Caco-2 (cell line): ENCODE measurements at regions not wholly inside any gene's neighbourhood (a gene's known extent, or its start where the extent isn't known, plus 50 kb on each side); places are given as distances from the start of the nearest gene placed in this dataset.

Experiments
- BruUV-seq: library from RNA; stranded (reverse); fragments of 400-500 nt; replicated peaks from 2 replicates; lab custom pipeline; 2021; lab: Mats Ljungman, UMichigan
- CTCF ChIA-PET: fragments of 300-600 bp; sonication (Branson Sonifier 250); formaldehyde crosslinking; loops from one replicate; lab custom pipeline; 2022; ENCODE audit warnings: antibody characterized with exemption; lab: Charles Lee
- POLR2A ChIA-PET: fragments of 300-600 bp; sonication (Branson Sonifier 250); formaldehyde crosslinking; loops from one replicate; lab custom pipeline; 2022; ENCODE audit warnings: antibody characterized with exemption; lab: Charles Lee
- DNase-seq, 2 experiments: peaks; one replicate each; pipeline versions ENCODE4 v3.0.0 to v3.0.0-alpha.2; 2020 to 2022
- H3K27me3 ChIP-seq: replicated peaks from 2 replicates; pipeline ENCODE4 v1.6.0; 2011; ENCODE audit warnings: low read length; ENCODE audit not compliant: control insufficient read depth, insufficient read depth
- H3K36me3 ChIP-seq: 2 replicates; pipeline ENCODE4 v1.5.1; 2011; ENCODE audit warnings: low read length; ENCODE audit not compliant: control insufficient read depth, insufficient read depth
- H3K4me1 ChIP-seq: fragments of 250-450 bp; sonication (Bioruptor Pico); 2 replicates; pipeline ENCODE4 v1.5.1; 2020; ENCODE audit warnings: mild to moderate bottlenecking
- H3K4me3 ChIP-seq: 2 replicates; pipeline ENCODE4 v1.5.1; 2011; ENCODE audit warnings: low read depth, mild to moderate bottlenecking, control low read depth, low read length
- H3K9me3 ChIP-seq: fragments of 250-450 bp; sonication (Bioruptor Pico); 2 replicates; pipeline ENCODE4 v1.5.1; 2020; ENCODE audit warnings: mild to moderate bottlenecking, moderate library complexity
- H3K27ac Mint-ChIP-seq: one replicate; pipeline ENCODE4 v1.8.0; 2022; ENCODE audit warnings: mixed read lengths; ENCODE audit not compliant: unreplicated experiment
- H3K27me3 Mint-ChIP-seq: one replicate; pipeline ENCODE4 v1.8.0; 2022; ENCODE audit warnings: mixed read lengths; ENCODE audit not compliant: insufficient read depth, unreplicated experiment
- H3K36me3 Mint-ChIP-seq: one replicate; pipeline ENCODE4 v1.8.0; 2022; ENCODE audit warnings: mild to moderate bottlenecking, mixed read lengths; ENCODE audit not compliant: insufficient read depth, unreplicated experiment
- H3K4me1 Mint-ChIP-seq: one replicate; pipeline ENCODE4 v1.8.0; 2022; ENCODE audit warnings: low read depth, mixed read lengths; ENCODE audit not compliant: unreplicated experiment
- H3K4me3 Mint-ChIP-seq: one replicate; pipeline ENCODE4 v1.8.0; 2022; ENCODE audit warnings: mild to moderate bottlenecking, moderate library complexity, mixed read lengths; ENCODE audit not compliant: unreplicated experiment
- H3K9me3 Mint-ChIP-seq: one replicate; pipeline ENCODE4 v1.8.0; 2022; ENCODE audit warnings: mixed read lengths; ENCODE audit not compliant: unreplicated experiment
- CTCF ChIP-seq, 2 experiments: fragments of 200-600 bp in 1 of 2; IDR thresholded peaks; 1 replicate in 1 of 2; 2 replicates in 1 of 2; pipeline versions ENCODE4 v1.5.1 to v1.8.0; 2011 to 2022; ENCODE audit warnings: antibody characterized with exemption in 1 of 2, control low read depth in 1 of 2, inconsistent platforms in 1 of 2, low read depth in 1 of 2, low read length in 1 of 2, mild to moderate bottlenecking in 1 of 2, moderate library complexity in 1 of 2; ENCODE audit not compliant: insufficient read depth in 1 of 2, severe bottlenecking in 1 of 2, unreplicated experiment in 1 of 2
- intact Hi-C: fragments of 100-400 bp; cut with micrococcal nuclease; formaldehyde crosslinking; loops from one replicate; pipeline ENCODE4 v1.10.0; 2022; ENCODE audit not compliant: unreplicated experiment

- peaks cover 27% of the 10 kb centered on the region for H3K9me3 Mint-ChIP-seq
- no peaks in the 10 kb centered on the region for H3K27me3 ChIP-seq
- H3K4me1 ChIP-seq, result peaks cover 39% of the 10 kb centered on the region
- BruUV-seq, result TSS peak; percentile 99
- CTCF ChIA-PET, result interaction anchor here (0.6 to 1.3 kb wide), 2 partner anchors 31 to 825 kb away, joined by 3 to 4 read pairs; no protein-coding TSS in a partner anchor
- no peak for DNase-seq
- no peak for TF ChIP-seq CTCF (IDR thresholded peaks at IDR 0.05; ENCODE audit: insufficient read depth in 1 of 2, low read depth in 1 of 2, low read length in 1 of 2, severe bottlenecking in 1 of 2, unreplicated experiment in 1 of 2)
- H3K27ac Mint-ChIP-seq, result peak overlapping the region; percentile 87
- no peak overlapping the region for H3K4me3 ChIP-seq
- H3K4me3 Mint-ChIP-seq, result no peak overlapping the region
- intact Hi-C loops, result no loop called here
- no peaks in the 10 kb centered on the region for H3K36me3 ChIP-seq
- H3K36me3 Mint-ChIP-seq, result peaks cover 7% of the 10 kb centered on the region
- POLR2A ChIA-PET, result interaction anchor here (0.9 to 1.1 kb wide), 2 partner anchors 83 to 202 kb away, joined by 3 read pairs; partner anchors contain the start of gene EIF2S2
- H3K4me1 Mint-ChIP-seq, result peaks cover 41% of the 10 kb centered on the region
- no peaks in the 10 kb centered on the region for H3K27me3 Mint-ChIP-seq
- peaks cover 12% of the 10 kb centered on the region for H3K9me3 ChIP-seq
Measured at GRCh38 chr20:33910056-33910455, 83.7 kb upstream of the RALY start.

GRCh38 chr20:33910529-33911327 lies 83.0 kb upstream of the RALY start:
- no peaks in the 10 kb centered on the region for H3K36me3 ChIP-seq
- DNase-seq, result no peak
- no peaks in the 10 kb centered on the region for H3K27me3 ChIP-seq
- CTCF ChIA-PET, result interaction anchor here (0.6 to 1.3 kb wide), 3 partner anchors 32 to 1355 kb away, joined by 3 to 8 read pairs (median 4); no protein-coding TSS in a partner anchor
- no peak for TF ChIP-seq CTCF (IDR thresholded peaks at IDR 0.05; ENCODE audit: insufficient read depth in 1 of 2, low read depth in 1 of 2, low read length in 1 of 2, severe bottlenecking in 1 of 2, unreplicated experiment in 1 of 2)
- Mint-ChIP-seq H3K36me3 (peaks cover 7% of the 10 kb centered on the region), H3K9me3 (peaks cover 27% of the 10 kb centered on the region), H3K27me3 (no peaks in the 10 kb centered on the region), H3K4me3 (no peak overlapping the region), H3K27ac (peak overlapping the region; percentile 39), H3K4me1 (peaks cover 41% of the 10 kb centered on the region)
- peaks cover 12% of the 10 kb centered on the region for H3K9me3 ChIP-seq
- no peak overlapping the region for H3K4me3 ChIP-seq
- intact Hi-C loops, result no loop called here
- POLR2A ChIA-PET, result interaction anchor here (0.6 to 0.9 kb wide), 2 partner anchors 27 to 201 kb away, joined by 3 to 4 read pairs; partner anchors contain the start of gene EIF2S2
- no TSS peak for BruUV-seq
- peaks cover 39% of the 10 kb centered on the region for H3K4me1 ChIP-seq

- no peak for DNase-seq
- Histone ChIP-seq H3K9me3 (no peaks in the 10 kb centered on the region), H3K4me1 (peaks cover 16% of the 10 kb centered on the region), H3K27me3 (no peaks in the 10 kb centered on the region), H3K4me3 (no peak overlapping the region), H3K36me3 (no peaks in the 10 kb centered on the region)
- H3K36me3 Mint-ChIP-seq, result no peaks in the 10 kb centered on the region
- TF ChIP-seq CTCF (IDR thresholded peaks at IDR 0.05; ENCODE audit: insufficient read depth in 1 of 2, low read depth in 1 of 2, low read length in 1 of 2, severe bottlenecking in 1 of 2, unreplicated experiment in 1 of 2), result no peak
- H3K27me3 Mint-ChIP-seq, result no peaks in the 10 kb centered on the region
- intact Hi-C loops, result no loop called here
- CTCF ChIA-PET, result interaction anchor here (0.6 to 2.4 kb wide), 7 partner anchors 9 to 242 kb away, joined by 3 to 9 read pairs (median 5); no protein-coding TSS in a partner anchor
- peaks cover 26% of the 10 kb centered on the region for H3K4me1 Mint-ChIP-seq
- H3K27ac Mint-ChIP-seq, result no peak overlapping the region
- no TSS peak for BruUV-seq
- POLR2A ChIA-PET, result interaction anchor here (0.5 to 1.0 kb wide), 2 partner anchors 78 to 197 kb away, joined by 3 to 6 read pairs; partner anchors contain the start of gene EIF2S2
- peaks cover 9% of the 10 kb centered on the region for H3K9me3 Mint-ChIP-seq
- H3K4me3 Mint-ChIP-seq, result no peak overlapping the region
Measured at GRCh38 chr20:33914919-33915318, 78.8 kb upstream of the RALY start.
